Activated T-cell treated with anti-CD3 and anti-CD28 coated beads, Interleukin-2, amount 50 U/mL, for 4 hours (primary cell): ENCODE measurements at regions not wholly inside any gene's neighbourhood (a gene's known extent, or its start where the extent isn't known, plus 50 kb on each side); places are given as distances from the start of the nearest gene placed in this dataset.
"Not testable (repeated sequence)": the region's sequence is repeated elsewhere in the genome, so short reads cannot be mapped to it uniquely, and the experiment has no call there.

Source experiments
- ATAC-seq, 2 donors: fragments of 200-7000 bp; cut with Tn5 transposase; one replicate each; pipeline ENCODE4 v1.10.0; 2021
- DNase-seq: peaks from one replicate; pipeline ENCODE4 v3.0.0-alpha.2; 2020
- H3K27me3 Mint-ChIP-seq: one replicate; pipeline ENCODE4 v1.8.0; 2021; ENCODE audit warnings: low read depth, mixed read lengths
- H3K36me3 Mint-ChIP-seq: one replicate; pipeline ENCODE4 v1.8.0; 2022; ENCODE audit warnings: mixed read lengths; ENCODE audit not compliant: insufficient read depth
- H3K4me1 Mint-ChIP-seq: one replicate; pipeline ENCODE4 v1.8.0; 2021; ENCODE audit warnings: low read depth, mixed read lengths
- H3K4me3 Mint-ChIP-seq: one replicate; pipeline ENCODE4 v1.8.0; 2021; ENCODE audit warnings: mild to moderate bottlenecking, moderate library complexity, mixed read lengths
- H3K9me3 Mint-ChIP-seq: one replicate; pipeline ENCODE4 v1.8.0; 2021; ENCODE audit warnings: mixed read lengths

GRCh38 chr3:88996691-88997090 lies 110.7 kb upstream of the EPHA3 start:
- no peaks in the 10 kb centered on the region for H3K27me3 Mint-ChIP-seq
- H3K36me3 Mint-ChIP-seq: no peaks in the 10 kb centered on the region
- no peaks in the 10 kb centered on the region for H3K4me1 Mint-ChIP-seq
- DNase-seq (no peak), ATAC-seq (no peak)
- peaks cover 5% of the 10 kb centered on the region for H3K9me3 Mint-ChIP-seq
- H3K4me3 Mint-ChIP-seq: no peak overlapping the region

- H3K4me3 Mint-ChIP-seq: no peak overlapping the region
- no peaks in the 10 kb centered on the region for H3K36me3 Mint-ChIP-seq
Measured at GRCh38 chr3:88997260-88997659, 110.2 kb upstream of the EPHA3 start.

GRCh38 chr3:89000886-89001285 lies 106.5 kb upstream of the EPHA3 start:
- Mint-ChIP-seq H3K27me3 (no peaks in the 10 kb centered on the region), H3K9me3 (peaks cover 19% of the 10 kb centered on the region), H3K36me3 (no peaks in the 10 kb centered on the region), H3K4me3 (no peak overlapping the region), H3K4me1 (no peaks in the 10 kb centered on the region)
- ATAC-seq (no peak), DNase-seq (no peak)

More at GRCh38 chr3:88997260-88997659, 110.2 kb upstream of the EPHA3 start:
- peaks cover 5% of the 10 kb centered on the region for H3K9me3 Mint-ChIP-seq
- H3K4me1 Mint-ChIP-seq: no peaks in the 10 kb centered on the region
- no peaks in the 10 kb centered on the region for H3K27me3 Mint-ChIP-seq
- no peak for DNase-seq
- ATAC-seq: no peak

GRCh38 chr3:89002191-89002590 lies 105.2 kb upstream of the EPHA3 start:
- H3K9me3 Mint-ChIP-seq: peaks cover 19% of the 10 kb centered on the region

GRCh38 chr3:89013536-89013935 lies 93.9 kb upstream of the EPHA3 start:
- no peaks in the 10 kb centered on the region for H3K36me3 Mint-ChIP-seq
- H3K9me3 Mint-ChIP-seq: peaks cover 4% of the 10 kb centered on the region
- ATAC-seq (no peak), DNase-seq (no peak)
- H3K4me3 Mint-ChIP-seq: no peak overlapping the region
- no peaks in the 10 kb centered on the region for H3K27me3 Mint-ChIP-seq
- H3K4me1 Mint-ChIP-seq: no peaks in the 10 kb centered on the region

More at GRCh38 chr3:89002191-89002590, 105.2 kb upstream of the EPHA3 start:
- Mint-ChIP-seq H3K27me3 (no peaks in the 10 kb centered on the region), H3K4me3 (no peak overlapping the region), H3K4me1 (no peaks in the 10 kb centered on the region), H3K36me3 (no peaks in the 10 kb centered on the region)
- DNase-seq: no peak
- no peak for ATAC-seq

- ATAC-seq (no peak), DNase-seq (no peak)
- Mint-ChIP-seq H3K9me3 (peaks cover 8% of the 10 kb centered on the region), H3K36me3 (no peaks in the 10 kb centered on the region), H3K4me3 (no peak overlapping the region), H3K27me3 (no peaks in the 10 kb centered on the region), H3K4me1 (no peaks in the 10 kb centered on the region)
Measured at GRCh38 chr3:89017531-89017930, 89.9 kb upstream of the EPHA3 start.

GRCh38 chr3:89025185-89025584 lies 82.2 kb upstream of the EPHA3 start:
- no peak overlapping the region for H3K4me3 Mint-ChIP-seq
- H3K4me1 Mint-ChIP-seq: no peaks in the 10 kb centered on the region
- H3K27me3 Mint-ChIP-seq: no peaks in the 10 kb centered on the region
- DNase-seq (no peak), ATAC-seq (no peak)
- no peaks in the 10 kb centered on the region for H3K36me3 Mint-ChIP-seq
- H3K9me3 Mint-ChIP-seq: peaks cover 9% of the 10 kb centered on the region

GRCh38 chr3:89032346-89033013 lies 74.9 kb upstream of the EPHA3 start:
- Mint-ChIP-seq H3K4me3 (no peak overlapping the region), H3K9me3 (peaks cover 3% of the 10 kb centered on the region), H3K27me3 (no peaks in the 10 kb centered on the region), H3K4me1 (no peaks in the 10 kb centered on the region), H3K36me3 (no peaks in the 10 kb centered on the region)
- DNase-seq: no peak
- ATAC-seq: no peak

- ATAC-seq, DNase-seq, H3K9me3 Mint-ChIP-seq, H3K4me3 Mint-ChIP-seq, H3K36me3 Mint-ChIP-seq, H3K4me1 Mint-ChIP-seq, H3K27me3 Mint-ChIP-seq: not testable (repeated sequence)
Measured at GRCh38 chr3:89034723-89035122, 72.7 kb upstream of the EPHA3 start.

- Mint-ChIP-seq H3K9me3 (peaks cover 4% of the 10 kb centered on the region), H3K36me3 (no peaks in the 10 kb centered on the region), H3K4me3 (no peak overlapping the region), H3K4me1 (no peaks in the 10 kb centered on the region), H3K27me3 (no peaks in the 10 kb centered on the region)
- DNase-seq (no peak), ATAC-seq (no peak)
Measured at GRCh38 chr3:89038869-89039268, 68.6 kb upstream of the EPHA3 start.

- Mint-ChIP-seq H3K36me3 (no peaks in the 10 kb centered on the region), H3K9me3 (peaks cover 4% of the 10 kb centered on the region), H3K4me1 (no peaks in the 10 kb centered on the region), H3K27me3 (no peaks in the 10 kb centered on the region), H3K4me3 (no peak overlapping the region)
- no peak for DNase-seq
- ATAC-seq: no peak
Measured at GRCh38 chr3:89042236-89042835, 65.1 kb upstream of the EPHA3 start.

- no peaks in the 10 kb centered on the region for H3K9me3 Mint-ChIP-seq
- DNase-seq: no peak
- no peaks in the 10 kb centered on the region for H3K4me1 Mint-ChIP-seq
- H3K4me3 Mint-ChIP-seq: no peak overlapping the region
- no peaks in the 10 kb centered on the region for H3K27me3 Mint-ChIP-seq
- ATAC-seq: no peak
- H3K36me3 Mint-ChIP-seq: no peaks in the 10 kb centered on the region
Measured at GRCh38 chr3:89043406-89043932, 64.0 kb upstream of the EPHA3 start.

- Mint-ChIP-seq H3K4me3 (no peak overlapping the region), H3K9me3 (peaks cover 4% of the 10 kb centered on the region), H3K36me3 (no peaks in the 10 kb centered on the region), H3K4me1 (no peaks in the 10 kb centered on the region), H3K27me3 (no peaks in the 10 kb centered on the region)
- no peak for ATAC-seq
- DNase-seq: no peak
Measured at GRCh38 chr3:89046661-89047060, 60.8 kb upstream of the EPHA3 start.

- Mint-ChIP-seq H3K4me3 (no peak overlapping the region), H3K4me1 (no peaks in the 10 kb centered on the region), H3K27me3 (no peaks in the 10 kb centered on the region), H3K36me3 (no peaks in the 10 kb centered on the region), H3K9me3 (peaks cover 4% of the 10 kb centered on the region)
- DNase-seq: no peak
- ATAC-seq: no peak
Measured at GRCh38 chr3:89049119-89049518, 58.3 kb upstream of the EPHA3 start.

GRCh38 chr3:89052386-89052785 lies 55.0 kb upstream of the EPHA3 start:
- no peaks in the 10 kb centered on the region for H3K27me3 Mint-ChIP-seq
- no peaks in the 10 kb centered on the region for H3K4me1 Mint-ChIP-seq
- no peaks in the 10 kb centered on the region for H3K36me3 Mint-ChIP-seq
- H3K9me3 Mint-ChIP-seq: peaks cover 4% of the 10 kb centered on the region
- DNase-seq (no peak), ATAC-seq (no peak)
- H3K4me3 Mint-ChIP-seq: no peak overlapping the region
